Mucosa of gallbladder (tissue), 1 donor: ENCODE measurements at regions not wholly inside any gene's neighbourhood (a gene's known extent, or its start where the extent isn't known, plus 50 kb on each side); places are given as distances from the start of the nearest gene placed in this dataset.

Experiments used
- DNase-seq: peaks from one replicate; pipeline ENCODE4 v3.0.0-alpha.2; 2020; ENCODE audit warnings: low spot score
- donor health status: DM: no; HTN: no; CAD: no.

DNA sequence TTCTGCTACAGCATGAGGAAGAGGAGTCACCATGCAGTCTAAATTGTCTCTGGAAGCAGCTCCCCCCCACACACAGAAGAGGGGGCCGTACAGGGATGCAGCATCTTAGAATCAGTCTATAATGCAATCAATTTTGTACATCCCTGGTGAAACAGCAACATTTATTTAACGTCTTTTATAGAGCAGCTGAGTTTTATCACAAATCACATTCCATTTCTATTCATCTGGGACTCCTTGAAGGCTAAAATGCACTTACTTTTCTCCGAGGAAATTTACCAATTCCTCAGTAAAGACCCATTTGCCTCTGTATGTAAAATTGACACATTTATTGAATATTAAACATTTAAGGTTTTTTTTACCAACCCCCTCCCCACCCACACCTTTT is 193.9 kb downstream of the PHETA1 start:
- DNase-seq: no peak

- no peak for DNase-seq
These were observed 194.5 kb downstream of the PHETA1 start for GRCh38 chr12:111174251-111174960.

DNA sequence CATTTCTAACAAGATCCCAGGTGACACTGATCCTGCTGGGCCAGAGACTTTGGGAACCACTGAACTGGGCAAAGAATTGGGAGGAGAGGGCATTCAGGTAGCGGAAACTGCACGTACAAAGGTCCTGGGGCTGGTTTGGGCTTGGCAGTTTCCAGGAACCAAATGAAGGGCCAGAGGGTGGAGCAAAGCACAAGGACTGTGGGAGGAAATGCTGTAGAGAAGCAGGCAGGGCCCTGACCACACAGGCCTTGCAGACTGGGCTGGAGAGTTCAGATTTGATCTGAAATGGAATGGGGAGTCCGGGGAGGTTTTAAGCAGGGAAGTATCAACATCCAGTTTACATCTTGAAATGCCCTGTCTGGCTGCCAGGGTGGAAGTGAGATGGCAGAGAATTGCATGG is 195.1 kb downstream of the PHETA1 start:
- no peak for DNase-seq

GRCh38 chr12:111173391-111173790 is 195.5 kb downstream of the PHETA1 start:
- DNase-seq: no peak

GRCh38 chr12:111172786-111173185 is 196.1 kb downstream of the PHETA1 start:
- no peak for DNase-seq

DNA sequence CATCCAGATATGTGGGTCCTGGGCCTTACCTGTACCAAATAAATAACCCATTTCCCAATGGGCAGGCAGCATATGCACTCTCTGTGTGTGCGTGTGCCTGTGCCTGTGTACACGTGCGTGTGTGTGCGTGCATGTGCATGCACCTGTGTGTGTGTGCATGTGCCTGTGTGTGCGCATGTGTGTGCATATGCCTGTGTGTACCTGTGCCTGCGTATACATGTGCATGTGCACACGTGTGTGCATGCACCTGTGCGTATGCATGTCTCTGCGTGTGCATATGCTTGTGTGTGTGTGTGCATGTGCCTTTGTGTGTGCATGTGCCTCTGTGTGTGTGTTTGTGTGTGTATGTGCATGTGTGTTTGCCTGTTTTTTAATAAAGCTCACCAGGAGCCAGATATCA is 197.1 kb downstream of the PHETA1 start:
- DNase-seq: no peak

DNA sequence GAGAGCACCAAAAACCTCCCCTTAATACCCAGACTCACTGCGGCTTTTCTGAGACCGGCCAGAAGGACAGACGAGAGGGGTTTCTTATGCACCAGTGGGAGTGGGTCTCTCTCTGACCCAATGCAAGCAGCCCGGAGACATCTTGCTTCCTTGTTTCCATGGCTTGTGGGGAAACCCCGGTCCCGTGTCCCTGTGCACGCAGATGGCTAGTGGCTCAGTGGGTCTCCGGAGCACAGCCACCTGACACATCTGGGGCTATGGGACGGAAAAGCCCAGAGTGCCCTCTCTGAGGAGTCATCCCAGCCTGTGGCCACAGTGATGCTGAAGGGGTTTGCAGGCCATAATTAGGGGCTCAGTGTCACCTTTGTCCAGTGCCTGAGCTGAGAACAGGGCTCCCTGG is 197.6 kb downstream of the PHETA1 start:
- no peak for DNase-seq

DNA sequence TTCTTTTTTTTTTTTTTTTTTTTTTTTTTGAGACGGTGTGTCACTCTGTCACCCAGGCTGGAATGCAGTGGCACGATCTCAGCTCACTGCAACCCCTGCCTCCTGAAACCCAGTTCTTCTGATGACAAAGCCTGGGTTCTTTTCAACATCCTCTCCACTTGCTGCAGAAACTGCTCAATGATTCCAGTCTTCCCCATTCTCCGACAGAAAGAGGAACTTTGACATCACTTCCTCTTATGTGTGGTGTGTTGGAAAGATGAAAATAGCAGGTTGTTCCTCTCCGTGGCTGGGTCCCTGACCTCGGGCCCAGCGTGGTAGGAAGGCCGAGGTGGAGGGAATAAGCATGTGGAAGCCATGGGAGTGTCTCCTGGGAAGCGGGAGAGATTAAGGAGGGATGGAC is 198.4 kb downstream of the PHETA1 start:
- DNase-seq: no peak

DNA sequence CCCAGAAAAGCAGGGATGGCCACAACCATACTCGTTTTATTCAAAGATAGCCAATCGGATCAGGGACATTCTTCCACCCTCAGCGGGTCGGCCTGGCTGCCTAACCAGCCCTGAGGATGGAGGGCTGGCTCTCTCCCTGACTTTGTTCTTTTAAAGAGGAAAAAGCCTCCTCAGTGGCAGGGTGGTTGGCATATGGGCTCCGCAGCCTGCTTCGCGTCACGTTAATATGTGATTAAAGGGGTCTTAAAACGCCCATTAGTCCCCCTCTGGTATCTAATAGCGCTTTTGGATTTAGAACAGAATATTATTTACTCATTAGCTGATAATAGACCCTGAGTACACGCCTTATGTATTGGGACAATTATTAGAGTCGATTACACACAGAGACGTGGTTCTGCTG is 199.4 kb downstream of the PHETA1 start:
- DNase-seq: no peak

DNA sequence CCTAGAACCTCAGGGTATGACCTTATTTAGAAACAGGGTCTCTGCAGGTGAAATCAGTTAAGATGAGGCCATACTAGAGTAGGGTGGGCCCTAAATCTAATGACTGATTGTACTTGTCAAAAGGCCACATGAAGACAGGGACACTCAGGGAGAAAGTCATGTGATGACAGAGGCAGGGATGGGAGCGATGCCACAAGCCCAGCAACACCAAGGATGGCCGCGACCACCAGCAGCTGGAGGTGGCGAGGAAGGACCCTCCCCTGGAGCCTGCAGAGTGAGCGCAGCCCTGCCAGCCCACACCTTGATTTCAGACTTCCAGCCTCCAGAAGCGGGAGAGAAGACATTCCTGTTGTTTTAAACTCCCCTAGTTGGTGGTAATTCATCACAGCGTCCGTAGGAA is 199.9 kb downstream of the PHETA1 start:
- DNase-seq: no peak

GRCh38 chr12:111168009-111168900 is 200.6 kb downstream of the PHETA1 start:
- DNase-seq: no peak

- peak; percentile 45 for DNase-seq
These were observed 201.9 kb downstream of the PHETA1 start for GRCh38 chr12:111166779-111167540.

- no peak for DNase-seq
These were observed 203.9 kb downstream of the PHETA1 start for GRCh38 chr12:111164833-111165525.

DNA sequence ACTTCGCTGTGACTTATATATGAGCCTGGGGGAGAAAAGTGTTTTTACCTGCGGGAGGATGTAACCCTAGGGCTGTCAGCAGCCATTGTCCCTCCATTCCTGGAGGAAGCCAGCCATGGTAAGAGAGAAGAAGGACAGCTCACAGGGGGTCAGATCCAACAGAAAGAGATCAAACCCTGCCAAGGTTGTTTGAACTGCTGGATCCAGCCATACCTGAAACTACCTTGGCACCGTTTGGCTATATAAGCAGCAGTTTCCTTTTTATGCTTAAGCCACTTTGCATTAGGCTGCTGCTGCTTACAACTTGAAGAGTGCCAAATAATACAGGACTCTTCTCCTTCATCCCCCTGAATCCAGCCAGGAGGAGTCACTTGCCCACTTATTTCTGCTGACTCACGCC is 205.5 kb downstream of the PHETA1 start:
- no peak for DNase-seq

DNA sequence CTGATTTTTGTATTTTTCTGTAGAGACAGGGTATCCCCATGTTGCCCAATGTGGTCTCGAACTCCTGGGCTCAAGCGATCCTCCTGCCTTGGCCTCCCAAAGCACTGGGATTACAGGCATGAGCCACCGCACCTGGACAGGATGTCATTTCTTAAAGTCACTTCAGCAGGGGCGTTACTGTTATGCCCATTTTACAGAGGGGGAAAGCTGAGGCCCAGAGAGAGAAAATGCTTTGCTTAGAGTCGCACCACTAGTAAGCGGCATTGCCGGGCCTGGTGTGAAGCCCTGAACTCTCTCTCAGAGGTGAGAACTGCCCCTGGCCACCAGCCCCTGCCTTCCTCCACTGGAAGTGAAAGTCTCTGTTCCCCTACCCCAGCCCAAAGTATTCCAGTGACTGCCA is 207.0 kb downstream of the PHETA1 start:
- DNase-seq: no peak

DNA sequence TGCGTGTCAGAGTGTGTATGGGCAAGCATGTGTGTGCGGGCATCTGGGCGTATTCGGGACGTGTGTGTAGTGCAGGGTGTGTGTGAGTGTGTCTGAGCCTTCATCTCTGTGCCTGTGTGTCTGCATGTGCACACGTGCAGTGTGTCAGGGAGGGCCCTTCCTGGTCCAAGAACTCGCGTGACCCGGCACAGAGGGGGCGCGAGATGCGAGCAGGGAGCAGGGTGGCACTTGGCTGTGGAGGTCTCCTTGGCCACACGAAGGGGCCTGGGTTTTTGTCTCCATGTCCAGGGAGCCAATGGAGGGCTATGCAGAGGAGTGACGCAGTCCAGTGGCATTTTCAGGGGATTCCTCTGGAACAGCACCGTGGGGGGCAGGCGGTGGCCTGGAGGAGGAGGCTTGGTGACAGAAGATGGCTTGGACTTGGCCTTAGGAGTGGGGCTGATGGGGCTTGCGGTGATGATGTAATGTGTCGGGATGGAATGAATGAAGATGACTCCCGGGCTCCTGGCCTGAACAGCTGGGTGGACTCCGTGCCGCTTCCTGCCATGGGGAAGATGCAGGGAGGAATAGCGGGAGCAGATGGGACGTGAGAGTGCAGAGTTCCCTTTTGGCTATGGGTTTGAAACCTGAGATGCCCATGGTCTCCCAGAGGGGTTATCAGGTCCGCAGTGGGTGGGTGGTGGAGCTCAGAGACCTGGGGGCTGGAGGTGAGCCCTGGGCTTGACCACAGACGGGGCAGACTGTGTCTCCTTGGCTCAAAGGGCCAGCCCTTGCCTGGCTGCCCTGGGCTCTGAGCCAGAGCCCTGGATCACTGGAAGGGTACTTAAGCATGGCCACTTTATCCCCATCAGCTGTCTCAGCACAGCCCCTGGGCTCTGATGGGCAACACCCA is 208.3 kb downstream of the PHETA1 start:
- DNase-seq: no peak

DNA sequence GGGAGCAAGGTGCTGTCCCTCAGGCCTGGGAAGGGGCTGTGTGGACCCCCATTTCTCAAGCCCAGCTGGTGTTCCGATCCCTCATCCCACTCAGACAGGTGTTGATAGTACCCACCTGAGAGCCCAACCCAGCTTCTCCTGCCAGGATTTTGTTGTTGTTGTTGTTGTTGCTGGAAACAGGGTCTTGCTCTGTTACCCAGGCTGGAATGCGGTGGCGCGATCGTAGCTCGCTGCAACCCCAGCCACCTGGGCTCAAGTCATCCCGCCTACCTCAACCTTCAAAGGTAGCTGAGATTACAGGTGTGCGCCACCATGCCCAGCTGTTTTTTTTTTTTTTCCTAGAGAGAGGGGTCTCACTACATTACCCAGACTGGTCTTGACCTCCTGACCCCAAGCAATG is 209.9 kb downstream of the PHETA1 start:
- no peak for DNase-seq

DNA sequence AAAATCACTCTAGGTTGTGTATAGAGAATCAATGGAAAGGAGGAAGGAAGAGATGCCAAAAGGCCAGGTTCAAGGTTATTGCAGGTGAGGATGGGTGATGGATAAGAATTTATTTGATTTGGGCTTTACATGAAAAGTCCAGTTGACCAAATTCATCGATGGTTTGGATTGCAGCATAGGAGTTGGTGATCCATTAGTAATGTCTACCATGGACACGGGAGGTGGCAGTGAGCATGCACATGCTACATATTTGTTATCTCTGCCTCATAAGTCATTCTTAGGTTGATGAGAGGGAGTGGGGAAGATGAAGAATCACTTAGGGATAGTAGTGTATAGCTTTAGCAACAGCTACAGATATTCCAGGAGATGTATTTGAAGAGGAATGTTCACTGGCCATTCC is 211.4 kb downstream of the PHETA1 start:
- DNase-seq: no peak

- DNase-seq: no peak
These were observed 212.6 kb downstream of the PHETA1 start for GRCh38 chr12:111156304-111156703.

GRCh38 chr12:111155521-111155920 is 213.4 kb downstream of the PHETA1 start:
- no peak for DNase-seq

DNA sequence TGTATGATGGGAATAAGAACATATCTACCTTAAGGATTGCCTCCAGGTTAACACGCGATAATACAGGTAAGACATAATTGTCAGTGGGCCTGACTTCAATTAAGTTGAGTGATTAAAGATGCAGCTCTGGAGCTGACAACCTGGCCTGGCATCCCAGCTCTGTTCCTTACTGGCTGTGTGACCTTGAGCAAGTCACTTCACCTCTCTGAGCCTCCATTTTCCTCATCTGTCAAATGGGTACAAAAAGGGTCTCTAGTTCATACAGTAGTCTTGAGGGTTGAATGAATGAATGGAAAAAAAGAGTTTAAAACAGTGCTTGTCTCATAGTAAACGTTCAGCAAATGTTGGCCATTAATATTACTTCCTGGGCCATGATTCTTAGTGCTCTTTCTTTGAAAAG is 213.9 kb downstream of the PHETA1 start:
- no peak for DNase-seq
